ENCODE measurements at regions not wholly inside any gene's neighbourhood (a gene's known extent, or its start where the extent isn't known, plus 50 kb on each side); places are given as distances from the start of the nearest gene placed in this dataset.

DNA sequence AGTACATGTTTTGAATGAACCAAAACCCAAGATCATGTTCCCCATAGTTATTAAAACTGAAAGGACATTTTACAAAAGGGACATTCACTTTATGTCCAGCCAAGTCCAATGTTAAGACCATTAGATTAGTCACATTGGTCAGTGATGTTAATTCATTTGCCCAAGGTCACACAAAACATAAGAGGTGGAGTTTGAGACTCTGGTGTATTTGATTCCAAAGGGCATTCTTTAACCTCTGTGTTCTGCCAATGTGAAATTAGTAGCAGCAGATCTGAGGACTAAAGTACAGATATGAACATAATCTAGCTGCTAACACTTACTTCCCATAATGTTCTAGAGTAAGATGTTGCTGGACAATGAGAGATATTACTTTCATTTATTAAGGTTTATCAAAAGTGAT lies 425.6 kb downstream of the TUSC7 start:
- no peak for DNase-seq

DNA sequence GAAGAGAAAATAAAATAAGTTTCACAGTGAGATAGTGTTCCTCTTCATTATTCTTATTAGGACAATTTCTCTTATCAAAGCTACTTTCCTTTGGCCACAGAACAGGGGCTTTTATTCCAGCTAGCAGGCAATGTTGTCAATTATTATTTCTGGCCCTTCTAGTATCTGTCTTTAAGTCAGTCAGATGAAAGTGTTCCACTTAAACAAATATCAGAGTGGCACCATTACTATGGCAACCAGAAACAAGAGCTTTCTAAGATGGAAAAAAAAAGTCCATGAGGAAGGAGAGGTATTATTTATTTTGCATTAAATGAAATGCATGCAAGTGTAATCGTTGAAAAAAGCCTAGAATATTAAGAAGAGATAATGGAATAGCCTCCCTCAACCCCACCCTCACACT lies 426.4 kb downstream of the TUSC7 start:
- DNase-seq, result no peak

DNA sequence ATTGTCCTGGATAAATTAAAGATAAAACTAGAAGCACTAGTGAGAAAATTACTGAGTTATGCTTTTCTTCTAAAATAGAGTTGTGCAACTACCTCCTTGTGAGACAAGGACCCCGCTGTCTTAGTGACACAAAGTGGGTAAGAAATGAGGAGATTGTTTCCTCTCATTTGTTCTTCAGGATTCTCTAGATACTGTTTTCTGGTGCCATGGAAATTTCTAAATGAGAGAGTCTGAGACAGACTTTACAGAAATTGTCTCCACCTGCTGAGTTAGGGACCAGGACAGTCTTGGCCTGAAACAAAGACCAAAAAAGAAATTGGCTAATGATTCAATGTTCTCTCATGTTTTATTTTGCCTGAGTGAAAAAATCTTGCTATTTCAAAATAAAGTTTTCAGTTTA lies 427.5 kb downstream of the TUSC7 start:
- no peak for DNase-seq

DNA sequence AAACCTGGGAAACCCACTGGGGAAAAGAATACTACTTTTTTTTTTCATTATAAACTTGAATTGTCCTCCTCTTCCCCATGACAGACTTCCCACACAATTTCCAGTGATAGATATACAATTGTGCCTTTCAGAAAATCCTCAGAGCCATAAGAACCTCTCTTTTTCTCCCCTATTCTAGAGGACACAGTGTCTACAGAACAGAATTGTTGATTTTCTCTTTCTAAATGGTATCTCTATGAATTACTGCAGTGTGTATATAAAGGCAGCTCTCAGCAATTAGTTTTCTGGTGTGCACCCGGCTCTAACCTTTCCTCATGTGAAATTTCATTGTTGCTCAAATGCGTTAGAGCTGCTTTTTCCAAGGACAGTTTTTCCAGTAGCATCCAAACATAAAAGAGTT lies 430.1 kb downstream of the TUSC7 start:
- no peak for DNase-seq

DNA sequence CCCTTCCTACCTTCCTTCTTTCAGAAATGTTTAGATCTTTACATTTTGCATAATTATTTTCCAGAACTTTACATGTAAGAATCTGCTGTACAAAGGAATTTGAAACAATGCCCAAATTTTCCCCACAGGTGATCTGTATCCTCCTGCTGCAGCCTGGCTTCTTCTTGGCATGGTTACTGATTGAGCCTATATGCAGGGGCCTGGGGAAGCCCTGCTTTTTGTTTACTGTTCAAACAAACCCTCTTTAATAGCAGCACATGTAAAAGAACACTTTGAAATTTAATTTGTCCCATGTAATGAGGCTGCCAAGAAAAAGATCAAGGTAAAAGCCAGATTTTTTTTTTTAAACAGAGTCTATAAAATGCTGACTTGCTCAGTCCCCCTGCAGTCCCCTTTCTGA lies 432.2 kb downstream of the TUSC7 start:
- peak; percentile 13 for DNase-seq

DNA sequence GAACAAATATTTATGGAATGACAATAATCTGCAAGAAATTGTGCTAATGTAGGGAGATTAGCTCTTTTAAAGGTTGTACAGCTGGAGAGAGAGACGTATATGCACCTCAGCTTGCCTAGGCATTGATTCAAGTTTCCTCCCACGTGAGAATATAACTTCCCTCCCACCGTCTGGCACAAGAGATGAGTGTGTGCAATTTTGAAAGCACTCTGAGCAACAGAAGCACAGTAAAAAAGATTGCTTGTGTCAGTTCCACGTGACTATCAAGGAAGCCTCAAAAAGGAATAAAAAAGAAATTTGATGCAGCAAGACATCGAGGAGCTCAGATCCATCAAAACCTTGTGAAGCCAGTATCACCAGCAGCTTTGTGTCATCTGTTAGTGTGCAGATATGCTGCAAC lies 435.3 kb downstream of the TUSC7 start:
- DNase-seq, result no peak

DNA sequence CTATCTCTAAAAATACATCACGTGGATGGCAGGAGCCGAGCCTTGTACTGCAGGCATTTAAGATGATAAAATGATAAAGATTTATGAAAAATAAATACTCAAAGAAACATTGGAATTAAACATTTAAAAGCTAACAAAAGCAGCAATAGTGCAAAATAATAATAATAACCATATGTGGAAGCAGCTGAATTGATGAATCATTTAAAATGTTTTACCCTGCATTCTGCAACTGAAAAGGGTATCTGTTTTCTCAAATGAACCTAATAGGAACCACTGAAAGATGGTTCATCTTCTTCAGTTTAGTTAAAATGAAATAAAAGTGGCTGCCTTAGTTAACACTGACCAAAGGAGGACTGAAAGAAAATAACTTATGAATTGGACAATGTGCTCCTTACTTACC lies 436.1 kb downstream of the TUSC7 start:
- DNase-seq, result no peak

DNA sequence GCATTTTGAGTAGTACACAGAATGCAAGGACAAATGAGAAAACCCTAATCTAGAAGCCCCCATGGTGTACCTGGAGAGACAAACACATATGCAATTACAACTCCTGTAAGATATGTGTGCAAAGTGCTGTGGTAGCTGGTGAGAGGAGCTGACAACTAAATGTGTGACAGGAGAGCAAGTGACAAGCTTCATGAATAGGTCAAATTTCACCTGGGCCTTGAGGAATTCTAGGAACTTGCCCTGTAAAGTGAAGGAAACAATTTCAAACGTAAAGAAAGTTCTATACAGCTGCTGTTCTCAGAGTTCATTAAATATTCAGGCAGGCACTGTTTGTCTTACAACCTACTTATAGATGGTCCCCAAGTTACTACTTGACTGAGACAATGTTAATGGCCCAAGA lies 437.0 kb downstream of the TUSC7 start:
- DNase-seq, result no peak

DNA sequence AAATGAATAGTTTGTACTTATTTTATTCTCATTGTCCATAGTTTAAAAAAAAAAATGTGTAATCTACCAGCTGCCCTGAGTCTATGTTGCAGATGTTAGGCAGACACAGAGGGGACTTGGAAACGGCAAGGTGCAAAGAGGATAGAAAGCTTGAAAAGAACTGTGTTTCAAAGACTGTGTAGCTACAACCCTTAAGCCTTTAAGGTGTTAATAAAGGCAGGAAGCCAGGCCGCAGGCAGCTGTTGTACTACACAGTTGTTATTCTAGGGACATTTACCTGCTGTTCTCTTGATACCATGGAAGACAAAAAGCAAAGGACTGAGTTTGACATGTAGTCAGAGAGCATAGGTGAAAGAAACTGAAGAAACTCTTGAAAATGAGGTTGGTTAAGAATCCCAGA lies 440.0 kb downstream of the TUSC7 start:
- DNase-seq, result no peak

DNA sequence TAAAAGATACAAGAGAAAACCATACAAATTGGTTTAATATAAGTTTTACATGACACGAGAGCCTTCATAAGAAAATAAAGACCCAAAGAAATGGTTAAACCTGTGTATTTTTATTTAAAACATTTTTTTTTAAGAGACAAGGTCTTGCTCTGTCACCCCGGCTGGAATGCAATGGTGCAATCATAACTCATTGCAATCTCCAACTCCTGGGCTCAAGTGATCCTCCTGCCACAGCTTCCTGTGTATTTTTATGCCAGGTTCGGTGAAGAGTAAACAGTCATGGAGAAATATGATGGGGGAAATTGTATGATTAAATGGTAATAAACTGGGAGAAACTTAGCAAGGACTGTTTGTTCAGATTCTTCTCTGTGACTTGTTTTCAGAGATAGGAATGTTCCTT lies 441.0 kb downstream of the TUSC7 start:
- DNase-seq, result no peak

DNA sequence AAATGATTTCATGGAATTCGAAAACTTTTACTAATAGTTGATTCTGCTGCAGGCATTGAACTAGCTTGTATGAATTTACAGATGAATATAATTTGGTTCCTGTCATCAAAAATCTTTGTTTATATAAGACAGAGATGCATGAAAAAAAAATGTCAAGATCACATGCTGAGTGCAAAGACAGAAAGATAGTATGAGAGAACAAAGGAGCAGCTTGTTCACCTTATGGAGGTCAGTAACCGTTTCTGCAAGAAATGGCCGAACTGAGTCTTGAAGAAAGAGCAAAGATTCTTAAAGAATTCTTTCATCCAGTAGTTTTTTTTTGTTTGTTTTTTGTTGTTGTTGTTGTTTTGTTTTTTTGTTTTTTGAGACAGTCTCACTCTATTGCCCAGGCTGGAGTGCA lies 450.6 kb downstream of the TUSC7 start:
- DNase-seq, result no peak

DNA sequence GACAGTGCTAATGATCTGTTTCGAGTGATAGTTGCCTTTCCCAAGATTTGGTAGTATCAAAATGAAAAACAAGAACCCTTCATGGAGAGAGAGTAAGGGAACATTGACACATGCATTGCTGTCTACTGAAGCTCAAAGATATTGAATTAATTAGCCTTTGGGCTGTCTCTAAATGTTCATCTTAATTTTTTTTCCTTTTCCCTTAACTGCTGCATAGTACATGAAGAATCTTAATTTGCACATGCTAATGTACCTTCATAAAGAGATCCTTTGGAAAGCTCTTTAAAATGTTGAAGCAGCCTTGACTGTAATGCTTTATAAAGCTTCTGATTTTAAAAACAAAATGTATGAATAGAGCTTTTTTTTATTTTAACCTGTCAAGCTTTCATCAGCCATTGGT lies 452.2 kb downstream of the TUSC7 start:
- DNase-seq, result no peak

DNA sequence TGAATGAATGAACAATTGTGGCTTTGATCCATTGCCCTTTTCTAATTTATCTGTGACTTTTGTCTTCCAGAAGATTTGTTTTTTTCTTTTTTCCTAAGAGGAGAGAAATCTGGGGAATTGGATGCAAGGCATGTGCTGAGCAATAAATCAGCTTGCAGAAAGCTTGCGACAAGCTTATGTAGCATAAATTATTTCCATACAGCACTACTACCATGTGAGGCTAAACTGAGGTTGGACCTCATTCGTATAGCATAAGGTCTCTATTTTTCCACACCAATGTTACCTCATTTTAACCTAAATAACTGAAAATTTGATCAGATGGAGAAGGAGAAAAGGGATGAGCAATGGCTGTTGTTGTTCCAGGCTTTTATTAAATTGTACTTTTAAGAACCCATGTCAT lies 455.6 kb downstream of the TUSC7 start:
- DNase-seq, result no peak

DNA sequence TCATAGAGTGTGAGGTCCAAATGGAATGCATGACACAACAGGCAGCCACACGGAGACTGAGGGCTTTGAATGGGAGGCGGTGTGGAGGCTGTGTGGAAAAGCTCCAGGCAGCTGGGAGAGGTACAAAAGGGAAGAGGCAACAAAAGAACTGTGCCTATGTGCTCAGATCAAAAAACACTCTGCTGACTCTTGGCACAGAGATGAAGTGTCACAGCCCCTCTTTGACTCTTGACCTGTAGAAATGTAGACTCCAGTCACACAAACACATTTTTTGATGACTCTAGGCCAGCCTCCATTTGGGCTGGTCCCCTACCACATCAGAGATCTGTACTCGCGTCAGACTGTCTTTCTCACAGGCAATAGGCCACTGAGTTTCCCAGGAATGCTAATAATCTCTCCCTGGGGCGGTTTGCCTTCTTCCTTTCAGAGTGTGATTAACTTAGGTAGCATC lies 456.0 kb downstream of the TUSC7 start:
- DNase-seq, result no peak

DNA sequence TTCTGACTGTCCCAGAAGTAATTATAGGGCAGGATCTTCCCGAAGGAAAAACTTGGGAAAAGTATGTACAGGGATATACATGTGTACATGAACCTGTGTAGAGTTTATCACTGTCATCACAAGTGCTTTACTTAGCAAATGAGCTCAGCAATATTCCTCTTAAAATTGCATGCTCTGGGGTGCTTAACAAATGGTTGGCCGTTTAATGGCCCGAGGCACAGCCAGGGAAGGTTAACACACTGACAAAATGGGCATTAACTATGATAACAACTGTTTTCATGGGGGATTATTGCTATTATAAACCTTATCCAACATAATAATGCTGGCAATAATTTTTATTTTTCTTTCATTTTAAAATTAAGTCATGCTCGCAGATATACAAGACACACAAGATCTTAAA lies 459.3 kb downstream of the TUSC7 start:
- no peak for DNase-seq

DNA sequence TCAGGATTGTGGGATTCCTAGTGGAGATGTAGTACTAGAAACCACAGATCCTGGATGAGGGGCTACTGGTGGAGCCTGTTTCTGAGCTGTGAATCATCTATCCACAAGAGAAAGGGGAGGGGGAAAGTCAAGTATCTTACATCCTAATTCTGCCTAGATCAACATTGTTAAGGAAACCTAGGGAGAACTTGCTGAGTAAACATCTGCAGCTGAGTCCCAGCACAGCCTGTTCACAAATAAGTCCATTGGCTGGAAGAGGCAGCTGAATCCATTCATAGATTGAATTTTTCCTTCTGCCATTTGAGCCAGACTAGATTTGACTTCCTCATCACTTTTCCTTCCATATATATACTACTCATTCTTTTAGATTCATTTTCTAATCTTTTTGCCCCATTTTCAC lies 460.5 kb downstream of the TUSC7 start:
- DNase-seq, result no peak

DNA sequence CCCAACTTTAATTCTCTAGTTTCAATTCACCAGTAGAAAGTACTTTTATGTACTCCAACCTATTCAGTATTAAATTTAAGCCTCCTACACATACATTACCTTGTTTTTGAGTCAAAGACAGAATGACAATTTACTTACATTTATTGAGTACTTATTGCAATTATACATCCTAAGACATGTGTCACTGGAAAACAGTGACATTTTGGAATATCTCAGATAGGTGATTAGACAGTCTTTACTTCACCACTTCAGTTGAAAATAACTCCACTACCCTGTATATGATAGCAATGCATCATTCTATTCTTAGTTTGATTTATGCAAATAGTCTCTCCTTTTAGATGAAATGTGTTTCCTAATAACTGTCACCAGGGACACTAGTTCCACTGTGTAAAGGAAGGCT lies 461.5 kb downstream of the TUSC7 start:
- DNase-seq, result no peak

DNA sequence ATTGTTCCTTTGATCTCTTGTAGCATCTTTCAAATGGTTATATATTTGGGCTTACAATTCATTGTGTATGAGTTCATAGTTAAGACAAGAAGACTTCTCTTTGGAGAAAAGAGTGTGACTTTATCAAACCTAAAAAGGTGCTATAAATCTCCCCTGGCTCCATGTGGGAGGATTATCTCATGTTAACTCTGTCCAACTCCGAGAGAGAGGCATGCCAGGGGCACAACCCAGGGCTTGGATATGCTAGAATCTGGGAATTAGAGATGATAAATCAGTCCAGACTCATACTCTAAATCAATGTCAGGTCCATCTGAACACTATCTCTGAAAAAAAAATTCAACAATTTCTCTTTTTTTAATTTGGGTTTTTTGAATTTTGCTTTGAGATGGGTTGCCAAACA lies 462.8 kb downstream of the TUSC7 start:
- DNase-seq, result no peak

DNA sequence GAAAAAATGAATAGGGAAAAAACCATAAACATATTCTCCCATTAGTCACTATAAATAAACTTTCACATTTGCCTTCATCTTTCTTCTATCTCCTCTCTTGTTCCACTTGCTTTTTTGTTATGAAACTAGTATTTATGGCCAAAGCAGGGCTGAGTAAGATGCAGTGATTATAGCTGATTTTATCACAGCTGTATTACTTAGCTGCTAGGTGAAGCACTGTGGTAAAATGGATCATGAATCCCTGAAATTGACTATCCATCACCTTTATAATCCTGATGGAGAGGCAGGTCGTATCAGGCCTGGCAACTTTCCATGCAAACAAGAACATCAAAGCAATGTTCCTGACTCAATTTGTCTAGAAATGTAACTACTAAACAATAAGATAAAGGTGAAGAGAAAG lies 471.6 kb downstream of the TUSC7 start:
- no peak for DNase-seq

DNA sequence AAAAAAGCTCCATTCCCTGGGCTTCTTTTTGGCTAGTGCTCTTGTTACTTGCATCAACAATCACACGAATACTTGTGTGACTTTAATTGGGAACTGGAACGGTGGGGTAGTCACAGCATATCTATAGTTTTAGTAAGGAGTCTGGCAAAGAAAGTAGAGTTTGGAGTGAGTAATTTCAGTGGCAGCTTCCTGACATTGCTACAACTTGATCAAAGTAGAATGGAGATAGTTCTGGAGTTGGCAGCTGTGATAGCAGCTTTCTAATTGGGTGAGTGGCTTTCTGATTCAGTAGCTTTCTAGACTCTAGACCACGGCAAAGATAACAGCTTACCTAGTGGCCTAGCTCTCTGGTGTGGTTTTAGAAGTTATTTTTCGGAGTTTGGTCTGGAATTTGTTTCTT lies 475.0 kb downstream of the TUSC7 start:
- DNase-seq, result no peak

DNA sequence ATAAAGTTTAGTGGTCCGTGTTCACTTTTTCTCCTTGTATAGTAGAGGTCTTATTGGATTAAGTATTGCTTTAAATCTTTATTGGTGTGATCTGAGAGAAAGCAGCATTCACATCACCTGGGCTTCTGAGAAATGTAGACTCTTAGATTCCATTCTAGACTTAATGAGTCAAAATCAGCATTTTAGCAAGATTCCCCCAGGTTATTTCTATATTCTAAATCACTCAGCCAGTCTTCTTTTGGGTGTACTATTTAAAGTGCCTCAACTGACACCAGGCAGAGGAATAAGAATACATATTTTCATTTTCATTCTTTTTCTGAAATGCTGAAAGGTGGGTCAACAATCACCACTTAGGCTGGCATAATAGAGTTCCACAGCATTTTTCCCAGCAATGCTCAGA lies 481.7 kb downstream of the TUSC7 start:
- no peak for DNase-seq

DNA sequence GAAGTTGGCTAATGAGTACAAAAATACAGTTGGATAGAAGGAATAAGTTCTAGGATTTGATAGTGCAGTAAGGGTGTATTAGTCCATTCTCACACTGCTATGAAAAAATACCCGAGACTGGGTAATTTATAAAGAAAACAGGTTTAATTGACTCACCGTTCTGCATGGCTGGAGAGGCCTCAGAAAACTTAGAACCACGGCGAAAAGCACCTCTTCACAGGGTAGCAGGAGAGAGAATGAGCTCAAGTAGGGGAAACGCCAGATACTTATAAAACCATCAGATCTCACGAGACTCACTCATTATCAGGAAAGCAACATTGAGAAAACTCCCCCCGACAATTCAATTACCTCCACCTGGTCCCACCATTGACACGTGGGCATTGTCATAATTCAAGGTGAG lies 483.3 kb downstream of the TUSC7 start:
- no peak for DNase-seq

DNA sequence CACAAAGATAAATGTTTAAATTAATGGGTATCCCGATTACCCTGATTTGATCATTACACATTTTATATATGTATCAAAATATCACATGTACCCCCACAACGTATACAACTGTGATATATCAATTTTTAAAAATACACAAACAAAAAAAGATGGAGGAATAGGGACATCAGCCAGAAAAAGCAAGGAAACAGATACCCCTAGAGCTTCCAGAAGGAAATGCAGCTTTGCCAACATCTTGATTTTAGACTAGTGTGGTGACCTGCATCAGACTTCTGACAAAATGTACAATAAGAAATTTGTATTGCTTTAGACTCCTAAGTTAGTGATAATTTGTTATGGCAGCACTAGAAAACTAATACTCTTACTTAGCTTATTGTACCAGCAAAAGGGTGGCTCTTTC lies 483.8 kb downstream of the TUSC7 start:
- no peak for DNase-seq

DNA sequence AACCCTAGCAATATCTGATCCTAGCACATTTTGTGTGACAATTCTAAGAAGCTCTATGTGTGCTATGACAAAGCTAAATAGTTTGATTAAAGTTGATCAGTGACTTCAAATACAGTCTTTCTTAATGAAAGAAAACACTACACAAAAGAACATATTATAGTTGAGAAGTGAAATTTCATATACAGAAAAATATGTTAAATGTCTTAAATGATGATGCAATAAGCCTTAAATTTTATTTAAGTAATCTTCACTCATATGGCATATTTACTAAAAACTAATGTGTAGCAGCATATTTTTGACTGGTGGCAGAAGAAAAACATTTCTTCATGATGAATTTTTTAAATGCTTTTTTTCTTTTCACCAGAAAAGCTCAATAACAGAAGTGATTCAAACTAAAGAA lies 485.5 kb downstream of the TUSC7 start:
- no peak for DNase-seq

DNA sequence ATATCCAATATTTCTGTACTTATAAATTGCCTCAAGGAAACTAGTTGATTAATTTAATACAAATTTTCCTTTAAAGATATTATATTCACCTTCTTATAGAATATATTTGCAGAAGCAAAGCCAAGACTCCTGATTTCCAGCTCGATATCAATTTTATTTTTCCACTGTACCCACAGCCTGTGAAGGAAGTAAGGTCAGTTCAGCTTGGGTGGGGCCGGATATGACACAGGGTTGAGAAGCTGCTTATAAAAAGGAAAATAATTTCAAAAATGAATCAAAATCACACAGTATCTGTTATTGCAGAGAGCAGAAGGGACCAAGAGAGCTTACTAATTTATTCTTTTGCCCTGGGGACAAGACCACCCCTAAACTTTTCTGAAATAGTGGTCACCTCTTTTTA lies 491.4 kb downstream of the TUSC7 start:
- no peak for DNase-seq
